Fibroblast of skin of left biceps (primary cell): ENCODE measurements at regions not wholly inside any gene's neighbourhood (a gene's known extent, or its start where the extent isn't known, plus 50 kb on each side); places are given as distances from the start of the nearest gene placed in this dataset.
A peak's percentile ranks its signal among the peaks of the same experiment; 100 is the strongest.

ENCODE experiments used
- DNase-seq, 2 experiments: peaks; one replicate each; pipeline ENCODE4 v3.0.0-alpha.2; 2013; ENCODE audit warnings: low read depth in 2 of 2

- DNase-seq: no peak
Observed at GRCh38 chr10:60666221-60666620, 112.1 kb upstream of the CDK1 start.

GRCh38 chr10:60664859-60665258 lies 113.4 kb upstream of the CDK1 start:
- no peak for DNase-seq

DNA sequence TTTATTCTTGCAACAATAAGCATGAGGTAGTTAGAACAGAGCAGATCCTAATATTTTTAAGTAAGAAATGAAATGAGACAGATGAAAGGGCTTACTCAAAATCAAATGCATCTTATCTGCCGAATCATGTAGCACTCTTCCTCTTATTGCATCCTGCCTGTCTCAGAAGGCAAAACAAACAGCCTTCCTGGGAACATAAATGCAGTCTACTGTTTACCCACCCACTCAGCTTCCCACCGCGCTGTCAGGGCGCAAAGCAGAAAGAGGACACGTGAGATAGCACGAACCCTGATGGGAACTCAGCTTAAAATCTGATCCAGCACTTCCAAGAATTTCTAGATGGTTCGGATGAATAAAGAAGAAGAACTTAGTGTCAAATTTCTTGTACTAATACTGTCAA lies 114.4 kb upstream of the CDK1 start:
- DNase-seq: no peak

- DNase-seq: no peak
Observed at GRCh38 chr10:60662917-60663614, 115.2 kb upstream of the CDK1 start.

DNA sequence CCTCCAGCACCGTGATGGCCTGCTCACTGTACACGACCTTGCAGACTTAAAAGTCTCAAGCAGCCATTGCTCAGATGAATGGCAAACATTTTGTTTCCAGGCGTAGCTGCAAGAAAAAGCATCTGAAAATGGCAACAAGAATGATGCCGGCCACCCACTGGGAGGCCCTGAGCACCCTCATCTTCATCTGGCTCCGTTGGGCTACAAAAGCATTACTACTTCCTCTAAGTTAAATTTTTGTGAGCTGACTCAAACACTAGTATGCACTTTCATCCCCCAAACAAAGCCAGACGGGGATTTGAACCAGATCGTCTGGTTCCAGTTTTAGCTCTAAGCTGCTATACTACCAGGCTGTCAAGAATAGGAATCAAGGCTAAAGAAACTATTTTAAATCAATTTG lies 116.6 kb upstream of the CDK1 start:
- peak; percentile 66 to 67 for DNase-seq

GRCh38 chr10:60660625-60661024 lies 117.7 kb upstream of the CDK1 start:
- DNase-seq: no peak

- DNase-seq: no peak
Observed at GRCh38 chr10:60654813-60655464, 123.3 kb upstream of the CDK1 start.

- DNase-seq: no peak
Observed at GRCh38 chr10:60652628-60653027, 125.7 kb upstream of the CDK1 start.

- DNase-seq: no peak
Observed at GRCh38 chr10:60650378-60650800, 127.9 kb upstream of the CDK1 start.

- DNase-seq: no peak
Observed at GRCh38 chr10:60649485-60650377, 128.5 kb upstream of the CDK1 start.

DNA sequence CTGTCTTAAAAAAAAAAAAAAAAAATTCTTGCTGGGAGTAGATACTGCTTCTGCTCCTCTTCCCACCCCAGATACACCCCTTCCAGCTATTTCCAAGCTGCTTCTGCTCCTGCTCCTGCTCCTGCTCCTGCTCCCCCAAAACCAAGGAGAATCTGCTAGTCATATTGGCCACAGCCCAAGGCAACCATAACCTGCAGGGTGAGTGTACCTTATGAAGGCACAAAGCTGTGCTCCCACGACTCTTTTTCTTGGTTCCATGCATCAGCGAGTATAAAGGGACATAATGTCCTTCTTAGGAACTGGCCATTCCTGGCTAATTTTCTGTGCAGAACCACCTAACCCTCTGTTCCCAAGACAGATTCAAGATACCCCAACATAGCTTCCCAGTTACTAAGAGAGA lies 129.5 kb upstream of the CDK1 start:
- DNase-seq: no peak

- peak; percentile 23 to 34 for DNase-seq
Observed at GRCh38 chr10:60646966-60647796, 131.1 kb upstream of the CDK1 start.

DNA sequence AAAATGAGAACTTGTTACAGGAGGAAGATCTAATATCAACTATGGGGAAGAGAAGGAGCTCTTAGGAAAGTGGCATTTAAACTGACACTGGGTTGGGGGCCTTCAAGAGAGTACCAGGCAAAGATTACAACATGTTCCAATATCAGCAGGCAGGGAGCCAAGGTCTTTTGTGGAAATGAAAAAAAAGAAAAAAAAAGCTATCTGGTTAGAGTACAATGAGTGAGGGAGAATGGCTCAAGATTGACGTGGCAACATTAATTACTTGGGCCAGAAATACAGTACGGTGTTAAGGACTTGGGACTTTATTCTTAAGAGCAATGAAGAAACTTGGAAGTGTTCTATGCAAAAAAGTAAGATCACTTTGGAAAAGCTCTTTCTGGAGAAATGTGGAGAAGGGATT lies 132.3 kb upstream of the CDK1 start:
- DNase-seq: no peak

DNA sequence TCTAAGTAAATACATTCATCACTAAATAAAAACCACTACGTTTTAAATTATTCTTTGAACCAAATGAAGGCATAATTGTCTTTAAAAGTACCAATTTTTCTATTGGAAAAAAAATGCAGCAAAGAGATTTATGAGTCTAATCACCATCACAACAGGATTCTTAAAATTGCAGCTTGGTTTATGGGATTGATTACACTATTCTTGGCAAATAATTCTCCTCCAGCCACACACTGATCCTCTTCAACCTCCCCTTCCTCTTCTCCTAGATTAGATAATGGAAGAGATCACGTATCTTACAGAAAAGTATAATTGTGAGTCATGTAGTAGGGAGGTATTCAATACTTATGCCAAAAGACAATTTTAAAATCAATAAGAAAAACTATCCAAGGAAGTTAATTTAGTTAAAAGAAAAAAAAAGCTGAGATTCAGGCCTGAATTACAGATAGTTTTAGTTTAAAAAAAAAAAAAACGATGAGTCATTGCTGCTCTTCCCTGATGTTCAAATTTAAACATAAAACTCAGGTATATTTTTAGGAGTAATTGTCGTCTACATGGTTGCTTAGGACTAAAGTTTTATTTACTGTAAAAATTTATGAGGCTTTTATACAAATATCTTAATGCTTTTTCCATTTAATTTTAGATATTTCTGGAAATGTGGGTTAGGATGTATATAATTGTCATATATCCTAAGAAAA lies 133.7 kb upstream of the CDK1 start:
- DNase-seq: no peak

DNA sequence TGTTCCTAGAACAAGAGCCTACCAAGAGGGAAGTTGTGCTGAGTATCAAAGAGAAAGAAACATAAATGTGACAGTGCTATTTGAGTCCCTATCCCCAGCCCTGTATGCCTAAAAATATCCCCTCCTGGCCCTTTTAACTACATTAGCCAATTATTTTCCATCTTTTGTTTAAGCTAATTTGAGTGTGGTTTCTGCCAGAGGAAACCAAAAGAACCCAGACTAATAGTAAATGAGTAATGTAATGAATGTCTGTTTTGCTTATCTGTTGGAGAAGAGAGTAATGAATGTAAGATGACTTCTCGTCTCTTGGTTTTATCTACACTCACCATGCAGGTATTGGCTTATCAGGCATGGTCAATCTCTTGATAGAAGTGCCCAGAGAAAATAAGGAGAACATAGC lies 134.4 kb upstream of the CDK1 start:
- no peak for DNase-seq

DNA sequence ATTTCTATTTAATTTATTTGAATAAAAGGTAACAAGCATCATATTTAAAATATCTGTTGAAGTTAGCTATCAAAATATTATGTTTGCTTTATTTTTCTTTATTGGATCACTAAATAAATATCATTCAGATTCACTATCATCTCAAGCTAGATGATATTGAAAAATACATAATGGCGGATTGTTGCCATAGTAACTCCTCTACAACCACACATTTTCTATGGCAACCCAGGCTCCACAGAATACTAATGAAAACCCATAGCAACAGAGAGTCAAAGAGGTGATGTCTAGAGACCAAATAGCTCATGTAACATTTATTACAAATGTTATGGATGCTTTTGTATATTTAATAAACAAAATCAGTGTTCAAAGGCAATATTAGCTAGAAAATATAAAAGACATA lies 148.9 kb upstream of the CDK1 start:
- DNase-seq: no peak

DNA sequence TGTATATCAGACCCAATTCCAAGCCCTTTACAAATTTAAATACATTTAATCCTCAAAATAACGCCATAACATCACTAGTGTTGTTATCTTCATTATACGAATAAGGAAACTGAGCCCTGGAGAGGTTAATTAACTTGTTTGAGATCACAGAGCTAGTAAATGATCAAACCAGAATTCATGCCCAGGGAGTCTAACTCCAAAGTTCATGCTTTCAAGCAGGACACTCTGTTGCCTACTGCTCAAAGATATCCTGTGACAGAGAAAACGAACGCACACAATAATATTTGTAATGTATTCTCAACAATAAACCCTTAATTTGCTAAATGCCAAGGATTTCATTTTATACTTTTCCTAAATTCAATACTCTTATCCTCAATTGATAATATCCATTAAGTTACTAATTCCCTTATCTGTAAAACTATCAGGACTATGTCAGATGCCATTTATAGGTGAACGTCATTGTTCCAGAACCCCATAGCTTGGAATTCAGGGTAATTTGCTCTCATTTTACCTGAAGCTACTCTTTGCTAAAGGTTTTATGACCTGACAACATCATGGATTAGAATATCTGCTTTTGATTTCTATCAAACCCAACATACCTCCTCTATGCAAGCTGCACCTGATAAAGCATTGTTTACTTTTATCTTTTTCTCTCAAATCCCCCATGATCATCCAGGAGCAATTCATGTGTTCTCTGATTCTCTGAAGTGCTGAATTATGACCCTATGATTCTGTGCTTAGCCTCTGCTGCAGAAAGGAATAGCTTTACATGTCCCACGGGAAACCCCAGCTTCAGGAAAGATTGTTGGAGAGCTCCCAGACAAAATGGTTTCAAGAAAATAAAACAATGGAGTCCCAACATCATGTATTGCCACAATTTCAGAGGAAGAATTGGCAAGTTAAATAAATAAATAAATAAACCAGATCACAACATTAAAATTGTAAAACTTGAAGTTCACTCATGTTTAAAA lies 150.2 kb upstream of the CDK1 start:
- no peak for DNase-seq

DNA sequence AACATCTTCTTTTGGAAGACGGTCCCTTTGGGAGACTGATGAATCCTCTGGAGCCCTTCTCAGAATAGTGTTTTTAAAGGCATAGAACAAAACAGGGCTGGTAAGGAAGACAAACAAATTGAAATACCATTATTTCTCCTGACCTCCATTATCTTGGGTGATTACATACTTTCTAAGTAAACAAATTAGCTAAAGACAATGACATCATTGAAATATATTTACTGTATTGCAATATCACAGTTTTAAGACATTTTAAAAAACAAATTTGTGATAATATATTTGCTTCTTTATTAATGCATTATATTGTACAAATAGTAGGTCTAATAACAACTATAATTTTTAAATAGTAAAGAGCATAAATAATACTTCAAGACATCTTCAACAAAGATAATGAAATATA lies 152.2 kb upstream of the CDK1 start:
- DNase-seq: no peak

DNA sequence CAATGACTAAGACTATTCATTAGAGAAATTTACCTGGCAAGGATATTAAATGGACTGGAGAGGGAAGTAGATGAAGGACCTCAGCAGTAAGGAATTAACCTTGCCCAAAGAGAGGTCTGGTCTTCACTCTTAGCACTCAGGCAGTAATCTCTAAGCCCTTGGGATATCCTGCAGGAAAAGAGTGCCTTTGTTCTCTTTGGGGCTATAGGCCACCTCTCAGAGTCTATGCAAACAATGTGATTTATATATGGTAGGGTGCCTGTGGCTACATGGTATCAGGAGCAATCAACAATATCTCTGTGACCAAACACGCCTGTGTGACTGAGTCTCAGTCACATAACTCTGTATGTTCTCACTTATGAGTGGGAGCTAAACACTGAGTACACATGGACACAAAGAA lies 154.7 kb upstream of the CDK1 start:
- DNase-seq: no peak

- DNase-seq: no peak
Observed at GRCh38 chr10:60621018-60621417, 157.3 kb upstream of the CDK1 start.
